T-helper 17 cell (primary cell): ENCODE measurements at regions not wholly inside any gene's neighbourhood (a gene's known extent, or its start where the extent isn't known, plus 50 kb on each side); places are given as distances from the start of the nearest gene placed in this dataset.
"Not testable (repeated sequence)": the region's sequence is repeated elsewhere in the genome, so short reads cannot be mapped to it uniquely, and the experiment has no call there.

Experiments used
- ATAC-seq: fragments of 150-1000 bp; cut with Tn5 transposase; 2 replicates; pipeline ENCODE4 v1.10.0; 2021; ENCODE audit warnings: mild to moderate bottlenecking, moderate library complexity
- DNase-seq, 3 donors: peaks; one replicate each; pipeline versions ENCODE4 v3.0.0 to v3.0.0-alpha.2; 2020 to 2021
- H3K9me3 ChIP-seq: one replicate; pipeline ENCODE4 v1.7.0; 2013; ENCODE audit warnings: low read length, mild to moderate bottlenecking; ENCODE audit not compliant: control insufficient read depth, poor library complexity, severe bottlenecking
- H3K27ac Mint-ChIP-seq: one replicate; pipeline ENCODE4 v1.8.0; 2022; ENCODE audit warnings: mild to moderate bottlenecking, moderate library complexity, mixed read lengths
- H3K27me3 Mint-ChIP-seq: one replicate; pipeline ENCODE4 v1.8.0; 2022; ENCODE audit warnings: mixed read lengths
- H3K36me3 Mint-ChIP-seq: one replicate; pipeline ENCODE4 v1.8.0; 2022; ENCODE audit warnings: low read depth, mixed read lengths
- H3K4me1 Mint-ChIP-seq: one replicate; pipeline ENCODE4 v1.8.0; 2022; ENCODE audit warnings: mild to moderate bottlenecking, mixed read lengths
- H3K4me3 Mint-ChIP-seq: one replicate; pipeline ENCODE4 v1.8.0; 2022; ENCODE audit warnings: mild to moderate bottlenecking, moderate library complexity, mixed read lengths

DNA sequence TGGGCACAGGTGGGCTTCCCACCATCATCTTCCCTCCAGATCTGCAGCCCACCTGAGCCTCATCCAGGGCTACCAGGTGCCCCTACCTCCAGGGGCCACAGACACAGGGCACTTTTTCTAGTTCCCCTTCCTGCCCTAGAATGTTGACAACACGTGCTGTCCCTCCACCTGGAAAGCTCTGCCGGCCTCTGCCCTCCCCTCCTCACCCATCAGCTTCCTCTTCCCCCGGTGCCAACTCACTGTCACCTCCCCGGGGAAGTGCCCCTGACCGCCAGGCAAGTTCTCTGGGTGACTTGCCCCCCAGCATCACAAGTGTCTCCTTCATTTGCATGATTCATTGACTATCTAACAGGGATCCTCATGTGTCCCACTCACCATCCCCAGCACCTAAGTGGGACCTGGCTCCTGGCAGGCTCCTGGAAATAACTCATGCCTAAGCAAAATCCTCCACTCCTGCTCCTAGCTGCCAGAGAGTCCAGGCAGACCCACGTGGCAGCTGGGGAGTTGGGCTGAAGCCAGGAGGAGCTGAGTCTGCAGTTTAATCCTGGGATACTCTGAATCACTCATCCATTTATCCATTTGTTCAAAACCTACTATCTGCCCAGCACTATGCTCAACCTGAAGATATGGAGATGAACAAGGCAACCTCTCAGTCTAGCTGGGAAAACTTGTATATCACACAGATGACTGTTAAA is 304.4 kb downstream of the FOXL1 start:
- ATAC-seq (no peak), DNase-seq (no peak)
- Mint-ChIP-seq H3K27me3 (peaks cover 46% of the 10 kb centered on the region), H3K36me3 (peaks cover 2% of the 10 kb centered on the region), H3K4me3 (no peak overlapping the region), H3K27ac (no peak overlapping the region), H3K4me1 (no peaks in the 10 kb centered on the region)
- H3K9me3 ChIP-seq: no peaks in the 10 kb centered on the region

DNA sequence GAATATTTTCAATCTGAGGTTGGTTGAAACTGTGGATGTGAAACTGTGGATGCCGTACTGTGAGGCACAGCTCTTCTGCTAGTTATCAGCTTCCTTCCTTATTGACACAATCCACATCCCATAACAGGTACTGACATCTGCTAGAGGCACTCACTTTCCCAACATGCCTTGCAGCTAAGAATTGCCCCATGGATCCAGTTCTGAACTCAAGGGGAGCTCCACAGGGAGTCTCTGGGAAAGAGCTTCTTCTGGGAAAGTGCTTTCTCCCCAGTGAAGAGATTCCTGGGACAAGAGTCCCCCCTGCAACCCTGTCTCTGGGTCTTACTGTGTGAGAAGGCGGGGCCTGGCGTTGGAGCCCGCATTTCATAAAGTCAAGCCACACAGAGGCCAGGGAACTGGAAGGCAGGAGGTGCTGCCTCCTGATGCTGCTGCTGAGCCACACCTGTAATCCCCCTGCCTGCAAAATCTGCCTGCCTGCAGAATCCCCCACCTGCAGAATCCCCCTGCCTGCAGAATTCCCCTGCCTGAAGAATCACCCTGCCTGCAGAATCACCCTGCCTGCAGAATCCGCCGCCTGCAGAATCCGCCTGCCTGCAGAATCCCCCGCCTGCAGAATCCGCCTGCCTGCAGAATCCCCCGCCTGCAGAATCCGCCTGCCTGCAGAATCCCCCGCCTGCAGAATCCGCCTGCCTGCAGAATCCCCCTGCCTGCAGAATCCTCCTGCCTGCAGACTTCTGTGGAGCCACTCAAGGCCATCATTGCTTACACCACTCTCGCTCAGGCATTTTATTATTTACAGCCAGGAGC is 305.4 kb downstream of the FOXL1 start:
- ATAC-seq (no peak), DNase-seq (no peak)
- no peaks in the 10 kb centered on the region for H3K4me1 Mint-ChIP-seq
- H3K27ac Mint-ChIP-seq: no peak overlapping the region
- peaks cover 41% of the 10 kb centered on the region for H3K27me3 Mint-ChIP-seq
- peaks cover 2% of the 10 kb centered on the region for H3K36me3 Mint-ChIP-seq
- no peak overlapping the region for H3K4me3 Mint-ChIP-seq
- no peaks in the 10 kb centered on the region for H3K9me3 ChIP-seq

DNA sequence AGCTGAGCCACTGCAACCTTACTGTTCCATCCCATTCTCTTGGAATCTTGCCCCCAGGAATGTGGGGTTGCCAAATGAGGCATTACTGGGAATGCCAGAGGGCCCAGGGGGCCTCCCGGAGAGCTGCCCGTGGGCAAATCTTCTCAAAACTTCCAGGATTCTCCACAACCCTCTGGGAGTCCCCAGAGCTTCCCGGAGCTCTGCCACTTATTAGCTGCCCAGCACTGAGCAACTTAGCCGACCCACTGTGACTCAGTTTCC is 306.0 kb downstream of the FOXL1 start:
- Mint-ChIP-seq H3K27me3 (peaks cover 35% of the 10 kb centered on the region), H3K36me3 (peaks cover 1% of the 10 kb centered on the region), H3K27ac (no peak overlapping the region), H3K4me3 (no peak overlapping the region), H3K4me1 (no peaks in the 10 kb centered on the region)
- ATAC-seq (no peak), DNase-seq (no peak)
- H3K9me3 ChIP-seq: no peaks in the 10 kb centered on the region

DNA sequence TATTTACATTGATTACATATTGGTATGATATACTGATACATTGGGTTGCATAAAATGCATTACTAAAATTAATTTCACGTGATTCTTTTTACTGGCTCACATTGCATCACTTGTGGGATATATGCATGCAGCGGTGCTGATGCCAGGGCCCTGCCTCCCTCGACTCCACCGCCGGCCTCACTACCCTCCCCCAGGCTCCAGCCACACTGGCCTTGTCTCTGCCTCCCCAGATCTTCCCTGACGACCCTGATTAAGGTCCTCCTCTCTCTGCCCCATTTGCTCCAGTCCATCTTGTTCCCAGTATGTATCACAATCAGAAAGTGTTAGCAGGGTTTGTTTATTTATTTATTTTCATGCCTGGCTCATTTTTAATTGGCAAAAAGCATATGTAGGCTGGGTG is 306.8 kb downstream of the FOXL1 start:
- ATAC-seq (no peak), DNase-seq (no peak)
- Mint-ChIP-seq H3K4me3 (no peak overlapping the region), H3K27me3 (peaks cover 27% of the 10 kb centered on the region), H3K4me1 (no peaks in the 10 kb centered on the region), H3K27ac (no peak overlapping the region), H3K36me3 (no peaks in the 10 kb centered on the region)
- H3K9me3 ChIP-seq: no peaks in the 10 kb centered on the region

DNA sequence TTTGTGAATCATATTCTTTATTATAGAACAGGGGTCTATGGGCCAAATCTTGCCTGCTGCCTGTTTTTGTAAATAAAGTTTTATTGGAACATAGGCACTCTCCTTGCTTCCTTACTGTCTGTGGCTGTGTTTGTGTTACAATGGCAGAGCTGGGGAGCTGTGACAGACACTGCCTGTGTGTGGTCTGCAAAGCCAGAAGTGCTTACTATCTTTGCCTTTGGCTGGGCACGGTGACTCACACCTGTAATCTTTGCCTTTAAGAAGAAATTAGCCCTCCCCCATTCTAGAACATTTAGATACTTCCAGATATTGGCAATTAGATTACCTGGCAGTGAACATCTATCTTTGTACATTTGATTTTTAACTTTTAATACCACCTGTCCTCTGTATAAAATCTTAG is 308.3 kb downstream of the FOXL1 start:
- peaks cover 20% of the 10 kb centered on the region for H3K27me3 Mint-ChIP-seq
- H3K27ac Mint-ChIP-seq: no peak overlapping the region
- ATAC-seq (no peak), DNase-seq (no peak)
- H3K4me1 Mint-ChIP-seq: no peaks in the 10 kb centered on the region
- no peaks in the 10 kb centered on the region for H3K36me3 Mint-ChIP-seq
- no peak overlapping the region for H3K4me3 Mint-ChIP-seq
- no peaks in the 10 kb centered on the region for H3K9me3 ChIP-seq

DNA sequence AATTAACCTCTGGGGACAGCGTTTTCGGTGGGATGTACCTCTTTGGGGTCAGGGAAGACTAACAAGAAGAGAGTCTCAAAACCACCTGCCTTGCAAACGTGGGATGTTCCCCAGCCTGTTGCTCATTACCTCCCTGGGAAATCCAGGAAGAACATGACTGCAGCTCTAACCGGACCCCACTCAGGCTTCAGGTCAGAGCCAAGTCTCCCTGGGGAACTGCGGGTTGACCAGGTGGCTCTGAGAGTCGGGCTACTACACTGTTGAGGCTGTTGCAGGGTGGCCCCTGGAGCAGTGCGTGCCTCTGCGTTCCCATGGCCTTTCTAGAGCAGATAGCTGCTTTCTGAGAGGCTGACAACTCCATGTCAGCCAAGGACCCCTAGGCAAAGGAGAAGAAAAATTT is 309.1 kb downstream of the FOXL1 start:
- Mint-ChIP-seq H3K27ac (no peak overlapping the region), H3K27me3 (peaks cover 20% of the 10 kb centered on the region), H3K36me3 (no peaks in the 10 kb centered on the region), H3K4me3 (no peak overlapping the region), H3K4me1 (no peaks in the 10 kb centered on the region)
- H3K9me3 ChIP-seq: no peaks in the 10 kb centered on the region
- no peak for ATAC-seq
- DNase-seq: no peak

DNA sequence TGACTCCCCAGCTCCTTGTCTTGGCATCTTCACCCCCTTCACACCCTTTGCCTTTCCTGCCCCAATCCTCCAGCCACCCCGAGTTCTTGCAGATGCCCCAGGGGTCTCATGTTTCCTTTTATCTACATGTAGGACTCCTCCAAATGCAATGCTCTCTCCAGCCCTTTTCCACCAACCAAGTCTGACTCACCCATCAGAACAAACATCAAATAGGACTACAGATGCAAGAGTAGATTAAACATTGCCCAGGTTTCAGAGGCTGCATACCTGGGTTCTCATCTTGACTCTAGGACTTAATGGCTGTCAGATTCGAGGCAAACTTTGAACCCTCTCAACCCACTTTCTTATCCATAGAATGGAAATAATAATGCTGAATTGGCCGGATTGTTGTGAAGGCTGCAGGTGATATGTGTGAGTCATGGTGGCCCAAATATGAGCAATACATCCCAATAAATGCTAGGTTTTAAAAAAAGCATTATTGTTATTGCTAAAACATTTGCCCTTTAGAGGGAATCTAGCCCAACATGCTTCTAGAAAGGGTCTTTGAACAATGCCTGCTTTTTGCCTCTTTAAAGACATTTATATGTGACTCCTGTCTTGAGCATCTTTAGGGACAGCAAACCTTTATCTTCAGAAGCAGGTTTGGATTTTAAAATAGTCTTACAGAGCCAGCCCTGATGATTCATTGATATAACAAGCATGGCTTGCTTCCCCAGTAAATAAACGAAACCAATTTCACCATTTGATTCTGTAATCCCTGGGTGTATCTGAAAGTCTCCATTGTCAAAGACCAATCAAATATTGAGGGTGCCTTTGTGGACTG is 310.1 kb downstream of the FOXL1 start:
- ATAC-seq (no peak), DNase-seq (no peak)
- Mint-ChIP-seq H3K4me3 (no peak overlapping the region), H3K27me3 (peaks cover 21% of the 10 kb centered on the region), H3K36me3 (no peaks in the 10 kb centered on the region), H3K4me1 (peaks cover 2% of the 10 kb centered on the region), H3K27ac (no peak overlapping the region)
- no peaks in the 10 kb centered on the region for H3K9me3 ChIP-seq

DNA sequence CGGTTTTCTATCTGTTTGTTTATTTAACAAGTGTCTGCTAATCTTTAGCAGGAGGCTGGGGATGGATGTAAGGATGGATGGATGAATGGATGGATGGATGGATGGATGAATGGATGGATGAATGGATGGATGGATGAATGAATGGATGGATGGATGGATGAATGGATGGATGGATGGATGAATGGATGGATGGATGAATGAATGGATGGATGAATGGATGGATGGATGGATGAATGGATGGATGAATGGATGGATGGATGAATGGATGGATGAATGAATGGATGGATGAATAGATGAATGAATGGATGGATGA is 310.7 kb downstream of the FOXL1 start:
- ATAC-seq, H3K9me3 ChIP-seq, H3K27ac Mint-ChIP-seq, H3K36me3 Mint-ChIP-seq, H3K4me1 Mint-ChIP-seq, DNase-seq, H3K4me3 Mint-ChIP-seq: not testable (repeated sequence)
- H3K27me3 Mint-ChIP-seq: peaks cover 19% of the 10 kb centered on the region

DNA sequence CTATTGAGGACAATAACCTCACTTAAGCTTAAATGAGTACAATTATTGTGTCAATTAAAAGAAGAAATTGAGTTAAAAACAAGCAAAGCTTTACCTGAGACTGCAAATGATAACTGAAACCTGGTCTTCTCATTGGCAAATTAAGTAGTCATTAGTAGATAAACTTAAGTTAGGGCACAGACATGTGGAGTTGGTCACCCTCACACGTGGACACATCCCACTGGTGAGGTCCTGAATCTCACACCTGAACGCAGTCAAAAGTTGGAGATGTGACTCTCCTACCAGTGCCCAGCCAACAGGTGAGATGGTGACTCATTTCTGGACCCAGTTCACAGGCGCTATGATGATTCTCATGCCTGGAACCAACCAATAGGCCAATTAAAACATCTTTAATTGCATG is 311.6 kb downstream of the FOXL1 start:
- H3K36me3 Mint-ChIP-seq: no peaks in the 10 kb centered on the region
- no peak overlapping the region for H3K4me3 Mint-ChIP-seq
- H3K9me3 ChIP-seq: no peaks in the 10 kb centered on the region
- H3K4me1 Mint-ChIP-seq: peaks cover 2% of the 10 kb centered on the region
- DNase-seq: no peak
- ATAC-seq: no peak
- H3K27me3 Mint-ChIP-seq: peaks cover 21% of the 10 kb centered on the region
- no peak overlapping the region for H3K27ac Mint-ChIP-seq

DNA sequence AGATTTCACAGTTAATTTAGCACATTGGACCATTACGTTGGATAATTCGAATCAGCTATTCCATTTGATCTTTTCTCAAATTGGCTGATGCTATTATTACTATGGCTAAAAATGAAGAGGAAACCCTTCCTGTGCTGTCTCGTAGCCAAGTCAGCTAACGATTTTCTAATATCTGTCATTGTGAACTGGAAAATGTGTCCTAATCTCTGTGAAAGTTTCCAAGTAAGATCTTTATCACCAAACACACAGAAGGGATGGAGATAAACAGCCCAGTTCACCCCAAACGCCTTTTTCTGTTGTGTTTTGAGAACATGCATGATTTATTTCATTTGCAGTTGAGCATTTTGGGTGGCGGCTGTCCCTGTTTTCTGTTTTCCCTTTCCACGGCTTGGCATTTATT is 312.8 kb downstream of the FOXL1 start:
- Mint-ChIP-seq H3K36me3 (no peaks in the 10 kb centered on the region), H3K27ac (no peak overlapping the region), H3K4me3 (no peak overlapping the region), H3K4me1 (peaks cover 2% of the 10 kb centered on the region), H3K27me3 (peaks cover 30% of the 10 kb centered on the region)
- DNase-seq: no peak
- H3K9me3 ChIP-seq: no peaks in the 10 kb centered on the region
- ATAC-seq: no peak

DNA sequence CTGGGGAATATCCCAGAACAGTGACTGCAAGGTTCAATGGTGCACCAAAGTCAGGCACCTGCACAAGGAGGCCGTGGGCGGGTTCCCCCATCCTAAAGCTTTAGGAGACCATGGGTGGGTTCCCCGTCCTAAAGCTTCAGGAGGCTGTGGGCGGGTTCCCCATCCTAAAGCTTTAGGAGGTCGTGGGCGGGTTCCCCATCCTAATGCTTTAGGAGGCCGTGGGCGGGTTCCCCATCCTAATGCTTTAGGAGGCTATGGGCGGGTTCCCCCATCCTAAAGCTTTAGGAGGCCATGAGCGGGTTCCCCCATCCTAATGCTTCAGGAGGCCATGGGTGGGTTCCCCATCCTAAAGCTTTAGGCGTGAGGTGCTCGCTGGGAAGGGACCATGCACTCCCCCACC is 313.3 kb downstream of the FOXL1 start:
- H3K27me3 Mint-ChIP-seq: peaks cover 33% of the 10 kb centered on the region
- no peaks in the 10 kb centered on the region for H3K36me3 Mint-ChIP-seq
- DNase-seq (no peak), ATAC-seq (no peak)
- H3K4me1 Mint-ChIP-seq: peaks cover 2% of the 10 kb centered on the region
- H3K27ac Mint-ChIP-seq: no peak overlapping the region
- no peak overlapping the region for H3K4me3 Mint-ChIP-seq
- H3K9me3 ChIP-seq: no peaks in the 10 kb centered on the region

DNA sequence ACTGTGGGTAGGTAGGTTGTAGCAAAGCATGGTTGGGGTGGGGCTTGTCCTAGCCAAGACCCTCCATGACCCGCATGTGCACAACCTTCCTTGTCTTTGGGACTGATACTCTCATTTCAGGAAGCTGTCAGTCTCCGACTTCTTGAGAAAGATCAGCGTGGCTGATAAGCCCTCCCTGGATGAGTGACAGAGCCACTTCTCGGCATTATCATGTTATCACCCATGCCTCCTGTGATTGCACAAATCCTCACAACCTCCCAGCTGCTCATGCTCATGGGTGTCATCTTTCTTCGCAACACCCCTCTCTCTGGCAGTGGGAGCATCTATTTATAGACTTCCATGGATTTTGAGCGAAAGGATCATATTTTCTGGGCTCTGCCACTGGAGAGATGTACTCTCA is 314.2 kb downstream of the FOXL1 start:
- no peaks in the 10 kb centered on the region for H3K9me3 ChIP-seq
- ATAC-seq (no peak), DNase-seq (no peak)
- Mint-ChIP-seq H3K4me3 (no peak overlapping the region), H3K27ac (no peak overlapping the region), H3K27me3 (peaks cover 33% of the 10 kb centered on the region), H3K36me3 (no peaks in the 10 kb centered on the region), H3K4me1 (peaks cover 2% of the 10 kb centered on the region)

DNA sequence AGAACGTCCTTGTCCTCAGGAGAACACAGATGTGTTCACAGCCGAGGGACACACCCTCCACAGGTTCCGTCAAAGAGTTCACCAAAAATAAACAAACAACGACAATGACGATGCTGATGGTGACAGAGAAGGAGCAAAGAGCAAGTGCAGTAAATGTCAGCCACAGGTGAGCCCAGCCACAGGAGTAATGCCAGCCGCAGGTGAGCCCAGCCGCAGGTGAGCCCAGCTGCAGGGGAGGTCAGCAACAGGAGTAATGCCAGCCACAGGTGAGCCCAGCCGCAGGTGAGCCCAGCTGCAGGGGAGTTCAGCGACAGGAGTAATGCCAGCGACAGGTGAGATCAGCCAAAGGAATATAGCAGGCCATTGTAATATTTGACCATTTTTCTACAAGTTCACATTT is 315.2 kb downstream of the FOXL1 start:
- DNase-seq: no peak
- Mint-ChIP-seq H3K36me3 (no peaks in the 10 kb centered on the region), H3K27ac (no peak overlapping the region), H3K4me1 (peaks cover 2% of the 10 kb centered on the region), H3K4me3 (no peak overlapping the region), H3K27me3 (peaks cover 33% of the 10 kb centered on the region)
- H3K9me3 ChIP-seq: no peaks in the 10 kb centered on the region
- ATAC-seq: no peak
